ENCODE measurements at regions not wholly inside any gene's neighbourhood (a gene's known extent, or its start where the extent isn't known, plus 50 kb on each side); places are given as distances from the start of the nearest gene placed in this dataset.
"Not testable (repeated sequence)": the region's sequence is repeated elsewhere in the genome, so short reads cannot be mapped to it uniquely, and the experiment has no call there.

- Histone ChIP-seq H3K4me1 (no peaks in the 10 kb centered on the region), H3K36me3 (no peaks in the 10 kb centered on the region), H3K9ac (ENCODE audit: low read depth in 2 of 2, low read length in 2 of 2) (no peak overlapping the region), H3K9me3 (no peaks in the 10 kb centered on the region), H3K4me3 (no peak overlapping the region), H3K27me3 (no peaks in the 10 kb centered on the region), H3K27ac (no peak overlapping the region)
- intact Hi-C loops (cut with DNase I), result no loop called here
- DNase-seq, result no peak
- no peak for TF ChIP-seq CTCF (IDR thresholded peaks at IDR 0.05)
Observed at GRCh38 chr7:142488036-142488633, 230.3 kb upstream of the PRSS58 start.

- H3K9ac ChIP-seq (ENCODE audit: low read depth in 2 of 2, low read length in 2 of 2); H3K36me3 ChIP-seq; DNase-seq; H3K4me1 ChIP-seq; H3K4me3 ChIP-seq; H3K27me3 ChIP-seq; intact Hi-C loops (cut with DNase I); H3K27ac ChIP-seq; H3K9me3 ChIP-seq: not testable (repeated sequence)
Observed at GRCh38 chr7:142487565-142487964, 229.7 kb upstream of the PRSS58 start.

GRCh38 chr7:142487124-142487523 lies 229.3 kb upstream of the PRSS58 start:
- Histone ChIP-seq H3K4me1 (no peaks in the 10 kb centered on the region), H3K4me3 (no peak overlapping the region), H3K27me3 (no peaks in the 10 kb centered on the region), H3K36me3 (no peaks in the 10 kb centered on the region), H3K27ac (no peak overlapping the region), H3K9me3 (no peaks in the 10 kb centered on the region), H3K9ac (ENCODE audit: low read depth in 2 of 2, low read length in 2 of 2) (no peak overlapping the region)
- TF ChIP-seq CTCF (IDR thresholded peaks at IDR 0.05), result no peak
- intact Hi-C loops (cut with DNase I), result no loop called here
- no peak for DNase-seq

GRCh38 chr7:142485617-142486226 lies 227.9 kb upstream of the PRSS58 start:
- H3K27me3 ChIP-seq, result no peaks in the 10 kb centered on the region
- TF ChIP-seq CTCF (IDR thresholded peaks at IDR 0.05), result peak; percentile 18
- no peak overlapping the region for H3K9ac ChIP-seq (ENCODE audit: low read depth in 2 of 2, low read length in 2 of 2)
- no peaks in the 10 kb centered on the region for H3K4me1 ChIP-seq
- no peaks in the 10 kb centered on the region for H3K36me3 ChIP-seq
- no peaks in the 10 kb centered on the region for H3K9me3 ChIP-seq
- no peak overlapping the region for H3K27ac ChIP-seq
- intact Hi-C loops (cut with DNase I), result no loop called here
- H3K4me3 ChIP-seq, result no peak overlapping the region
- DNase-seq, result no peak

- H3K9me3 ChIP-seq, result no peaks in the 10 kb centered on the region
- no peaks in the 10 kb centered on the region for H3K4me1 ChIP-seq
- H3K4me3 ChIP-seq, result no peak overlapping the region
- DNase-seq, result no peak
- H3K36me3 ChIP-seq, result no peaks in the 10 kb centered on the region
- no peak overlapping the region for H3K9ac ChIP-seq (ENCODE audit: low read depth in 2 of 2, low read length in 2 of 2)
- H3K27me3 ChIP-seq, result no peaks in the 10 kb centered on the region
- H3K27ac ChIP-seq, result no peak overlapping the region
- no peak for TF ChIP-seq CTCF (IDR thresholded peaks at IDR 0.05)
- intact Hi-C loops (cut with DNase I), result no loop called here
Observed at GRCh38 chr7:142483659-142484317, 225.9 kb upstream of the PRSS58 start.
